HL-60 (cell line): ENCODE measurements at regions not wholly inside any gene's neighbourhood (a gene's known extent, or its start where the extent isn't known, plus 50 kb on each side); places are given as distances from the start of the nearest gene placed in this dataset.

Source experiments
- DNase-seq, 2 experiments: peaks; one replicate each; pipeline ENCODE4 v3.0.0-alpha.2; 2010 to 2020; ENCODE audit warnings: low read depth in 1 of 2, low spot score in 1 of 2
- H3K27ac ChIP-seq: fragments of 250-450 bp; sonication (Bioruptor Pico); replicated peaks from 2 replicates; pipeline ENCODE4 v1.5.1; 2020; ENCODE audit warnings: mild to moderate bottlenecking, moderate library complexity
- H3K27me3 ChIP-seq: fragments of 250-450 bp; sonication (Bioruptor Pico); 2 replicates; pipeline ENCODE4 v1.5.1; 2021; ENCODE audit warnings: mild to moderate bottlenecking, moderate library complexity; ENCODE audit not compliant: insufficient read depth, poor library complexity, severe bottlenecking
- H3K4me3 ChIP-seq: replicated peaks from 2 replicates; pipeline ENCODE4 v1.5.1; 2011; ENCODE audit warnings: mild to moderate bottlenecking, control low read depth, low read length; ENCODE audit not compliant: insufficient read depth
- CTCF ChIP-seq: IDR thresholded peaks from one replicate; pipeline ENCODE4 v1.5.1; 2011; ENCODE audit warnings: low read length, control low read depth, inconsistent platforms; ENCODE audit not compliant: insufficient read depth
- GABPA ChIP-seq: IDR thresholded peaks from 2 replicates; pipeline ENCODE4 v1.6.1; 2012; ENCODE audit warnings: low read depth
- POLR2AphosphoS5 ChIP-seq: IDR thresholded peaks from 2 replicates; pipeline ENCODE4 v1.6.1; 2012; ENCODE audit warnings: low read depth
- SPI1 ChIP-seq: IDR thresholded peaks from 2 replicates; pipeline ENCODE4 v1.6.1; 2012; ENCODE audit warnings: low read depth, mild to moderate bottlenecking, borderline replicate concordance
- TF ChIP-seq, protein P1 (sequence below): IDR thresholded peaks from 2 replicates; pipeline ENCODE4 v1.6.1; 2012; ENCODE audit warnings: low read depth; ENCODE audit not compliant: insufficient replicate concordance

GRCh38 chr14:43243168-43243567, 1263.9 kb downstream of the FSCB start:
- DNase-seq, result no peak

DNA sequence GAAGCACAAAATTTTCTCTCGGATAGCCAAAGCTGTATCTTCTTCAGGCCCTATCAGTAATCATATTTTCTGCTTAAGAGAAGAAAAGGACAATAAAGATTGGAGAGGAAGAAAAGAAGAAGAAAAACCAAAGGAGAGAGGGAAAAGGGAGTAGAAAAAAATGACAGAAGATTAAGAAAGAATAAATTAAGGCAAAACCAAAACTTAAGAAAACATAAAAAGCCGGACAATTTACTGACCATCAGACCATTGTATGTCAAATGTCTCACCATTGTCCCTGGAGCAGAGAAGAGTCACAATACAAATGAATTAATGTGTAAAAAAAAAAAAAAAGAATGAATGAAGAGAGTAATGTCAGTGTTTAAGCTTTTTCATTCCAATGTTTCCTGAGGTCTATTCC, 1274.8 kb downstream of the FSCB start:
- DNase-seq, result no peak
- TF ChIP-seq CTCF (no peak), POLR2AphosphoS5 (no peak), SPI1 (no peak), GABPA (no peak)
- TF ChIP-seq, protein P1, sequence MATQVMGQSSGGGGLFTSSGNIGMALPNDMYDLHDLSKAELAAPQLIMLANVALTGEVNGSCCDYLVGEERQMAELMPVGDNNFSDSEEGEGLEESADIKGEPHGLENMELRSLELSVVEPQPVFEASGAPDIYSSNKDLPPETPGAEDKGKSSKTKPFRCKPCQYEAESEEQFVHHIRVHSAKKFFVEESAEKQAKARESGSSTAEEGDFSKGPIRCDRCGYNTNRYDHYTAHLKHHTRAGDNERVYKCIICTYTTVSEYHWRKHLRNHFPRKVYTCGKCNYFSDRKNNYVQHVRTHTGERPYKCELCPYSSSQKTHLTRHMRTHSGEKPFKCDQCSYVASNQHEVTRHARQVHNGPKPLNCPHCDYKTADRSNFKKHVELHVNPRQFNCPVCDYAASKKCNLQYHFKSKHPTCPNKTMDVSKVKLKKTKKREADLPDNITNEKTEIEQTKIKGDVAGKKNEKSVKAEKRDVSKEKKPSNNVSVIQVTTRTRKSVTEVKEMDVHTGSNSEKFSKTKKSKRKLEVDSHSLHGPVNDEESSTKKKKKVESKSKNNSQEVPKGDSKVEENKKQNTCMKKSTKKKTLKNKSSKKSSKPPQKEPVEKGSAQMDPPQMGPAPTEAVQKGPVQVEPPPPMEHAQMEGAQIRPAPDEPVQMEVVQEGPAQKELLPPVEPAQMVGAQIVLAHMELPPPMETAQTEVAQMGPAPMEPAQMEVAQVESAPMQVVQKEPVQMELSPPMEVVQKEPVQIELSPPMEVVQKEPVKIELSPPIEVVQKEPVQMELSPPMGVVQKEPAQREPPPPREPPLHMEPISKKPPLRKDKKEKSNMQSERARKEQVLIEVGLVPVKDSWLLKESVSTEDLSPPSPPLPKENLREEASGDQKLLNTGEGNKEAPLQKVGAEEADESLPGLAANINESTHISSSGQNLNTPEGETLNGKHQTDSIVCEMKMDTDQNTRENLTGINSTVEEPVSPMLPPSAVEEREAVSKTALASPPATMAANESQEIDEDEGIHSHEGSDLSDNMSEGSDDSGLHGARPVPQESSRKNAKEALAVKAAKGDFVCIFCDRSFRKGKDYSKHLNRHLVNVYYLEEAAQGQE, result no peak
- H3K27ac ChIP-seq, result no peak overlapping the region
- no peak overlapping the region for H3K4me3 ChIP-seq
- H3K27me3 ChIP-seq, result no peaks in the 10 kb centered on the region

More at GRCh38 chr14:43243168-43243567, 1263.9 kb downstream of the FSCB start:
- no peak overlapping the region for H3K4me3 ChIP-seq
- no peak overlapping the region for H3K27ac ChIP-seq
- TF ChIP-seq, protein P1, result no peak
- no peak for TF ChIP-seq CTCF
- TF ChIP-seq POLR2AphosphoS5, result no peak
- TF ChIP-seq SPI1, result no peak
- no peak for TF ChIP-seq GABPA
- H3K27me3 ChIP-seq, result no peaks in the 10 kb centered on the region

- DNase-seq, result no peak
- H3K4me3 ChIP-seq, result no peak overlapping the region
- H3K27ac ChIP-seq, result no peak overlapping the region
- no peaks in the 10 kb centered on the region for H3K27me3 ChIP-seq
- no peak for TF ChIP-seq GABPA
- TF ChIP-seq CTCF, result no peak
- TF ChIP-seq POLR2AphosphoS5, result no peak
- TF ChIP-seq, protein P1, result no peak
- no peak for TF ChIP-seq SPI1
Measured at GRCh38 chr14:43215524-43215923, 1291.6 kb downstream of the FSCB start.
